GM12874 (cell line): ENCODE measurements at regions not wholly inside any gene's neighbourhood (a gene's known extent, or its start where the extent isn't known, plus 50 kb on each side); places are given as distances from the start of the nearest gene placed in this dataset.

Experiments
- TF ChIP-seq, protein P1 (sequence below): IDR thresholded peaks from 2 replicates; pipeline ENCODE4 v1.5.1; 2011; ENCODE audit warnings: low read depth, mild to moderate bottlenecking, control low read depth, low read length, moderate library complexity; ENCODE audit not compliant: insufficient read depth

DNA sequence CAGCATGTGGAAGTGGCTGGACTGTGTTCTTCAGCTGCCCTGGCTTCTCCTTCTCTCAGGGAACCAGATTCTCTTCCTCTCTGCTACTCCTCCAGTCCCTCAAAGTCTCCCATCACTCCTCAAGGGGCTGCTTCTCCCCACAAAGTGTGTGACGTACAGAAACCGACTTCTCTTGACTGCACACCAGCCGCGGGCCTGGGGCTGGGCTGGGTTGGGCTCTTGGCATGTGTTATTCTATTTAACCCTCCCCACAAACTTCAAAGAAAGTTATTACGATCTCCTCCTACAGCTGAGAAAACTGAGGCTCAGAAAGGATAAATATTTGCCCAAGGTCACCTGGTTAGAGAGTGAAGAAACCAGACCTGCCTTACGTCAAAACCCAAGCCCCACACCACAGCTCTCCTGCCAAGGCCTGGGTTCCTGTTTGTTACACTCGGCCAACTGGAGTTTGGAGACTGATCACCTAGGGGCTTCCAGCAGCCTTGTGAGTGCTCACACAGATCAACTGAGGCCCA is 269.0 kb downstream of the TFCP2L1 start:
- TF ChIP-seq, protein P1, sequence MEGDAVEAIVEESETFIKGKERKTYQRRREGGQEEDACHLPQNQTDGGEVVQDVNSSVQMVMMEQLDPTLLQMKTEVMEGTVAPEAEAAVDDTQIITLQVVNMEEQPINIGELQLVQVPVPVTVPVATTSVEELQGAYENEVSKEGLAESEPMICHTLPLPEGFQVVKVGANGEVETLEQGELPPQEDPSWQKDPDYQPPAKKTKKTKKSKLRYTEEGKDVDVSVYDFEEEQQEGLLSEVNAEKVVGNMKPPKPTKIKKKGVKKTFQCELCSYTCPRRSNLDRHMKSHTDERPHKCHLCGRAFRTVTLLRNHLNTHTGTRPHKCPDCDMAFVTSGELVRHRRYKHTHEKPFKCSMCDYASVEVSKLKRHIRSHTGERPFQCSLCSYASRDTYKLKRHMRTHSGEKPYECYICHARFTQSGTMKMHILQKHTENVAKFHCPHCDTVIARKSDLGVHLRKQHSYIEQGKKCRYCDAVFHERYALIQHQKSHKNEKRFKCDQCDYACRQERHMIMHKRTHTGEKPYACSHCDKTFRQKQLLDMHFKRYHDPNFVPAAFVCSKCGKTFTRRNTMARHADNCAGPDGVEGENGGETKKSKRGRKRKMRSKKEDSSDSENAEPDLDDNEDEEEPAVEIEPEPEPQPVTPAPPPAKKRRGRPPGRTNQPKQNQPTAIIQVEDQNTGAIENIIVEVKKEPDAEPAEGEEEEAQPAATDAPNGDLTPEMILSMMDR = no peak

DNA sequence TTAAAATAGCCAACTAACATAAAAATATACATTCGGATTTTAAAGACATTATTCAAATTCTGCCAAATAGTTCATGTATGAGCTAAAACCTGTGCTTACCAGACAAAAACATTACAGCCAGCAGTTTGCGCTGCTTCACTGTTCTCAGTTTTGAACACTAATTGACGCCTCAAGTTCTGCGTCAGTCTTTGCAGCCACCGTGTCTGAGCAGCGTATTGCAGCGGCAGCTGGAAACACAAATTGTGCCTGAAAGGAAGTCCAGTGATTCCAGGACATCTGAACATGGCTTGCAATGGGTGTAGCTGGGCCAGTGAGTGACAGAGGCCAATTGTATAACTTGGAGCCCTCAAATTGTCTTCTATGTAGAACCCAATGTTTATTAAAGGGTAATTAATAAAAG is 267.6 kb downstream of the TFCP2L1 start:
- TF ChIP-seq, protein P1 = no peak

DNA sequence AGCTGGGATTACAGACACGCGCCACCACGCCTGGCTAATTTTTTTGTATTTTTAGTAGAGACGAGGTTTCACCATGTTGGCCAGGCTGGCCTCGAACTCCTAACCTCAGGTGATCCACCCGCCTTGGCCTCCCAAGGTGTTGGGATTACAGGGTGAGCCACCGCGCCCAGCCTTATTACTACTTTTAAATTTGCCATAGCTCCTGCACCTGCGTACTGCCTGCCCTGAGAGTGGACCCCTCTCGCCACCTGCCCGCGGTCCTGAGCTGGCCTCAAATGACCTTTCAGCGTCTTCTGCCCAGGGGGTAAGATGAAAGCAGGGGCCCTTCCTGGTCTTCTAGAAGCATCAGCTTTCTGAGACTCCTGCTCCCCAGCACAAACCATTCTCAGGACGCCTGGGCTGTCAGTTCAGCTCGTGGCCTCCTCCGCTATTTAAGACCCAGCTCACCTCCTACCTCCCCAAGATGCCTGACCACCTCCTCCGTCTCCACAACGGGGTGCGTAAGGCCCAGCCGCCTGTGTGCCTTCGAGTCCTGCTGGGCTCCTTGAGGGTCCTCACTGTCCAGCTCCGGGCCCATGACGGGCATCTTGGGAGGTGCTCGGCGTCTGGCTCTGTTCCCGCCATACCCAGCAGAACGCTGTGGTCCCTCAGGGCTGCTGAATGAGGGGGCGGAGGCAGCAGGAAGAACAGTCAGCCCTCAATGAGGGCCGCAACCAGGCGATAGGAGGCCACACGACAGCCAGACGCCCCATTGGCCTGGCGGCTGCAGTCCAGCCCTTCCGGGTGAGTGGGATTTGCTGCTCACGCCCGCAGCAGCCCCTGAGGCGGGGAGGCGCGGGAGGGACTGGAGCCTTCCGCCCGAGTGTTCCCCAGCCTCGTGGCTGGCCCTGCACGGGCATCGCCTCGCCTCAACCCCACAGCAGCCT is 266.6 kb downstream of the TFCP2L1 start:
- TF ChIP-seq, protein P1 = no peak

DNA sequence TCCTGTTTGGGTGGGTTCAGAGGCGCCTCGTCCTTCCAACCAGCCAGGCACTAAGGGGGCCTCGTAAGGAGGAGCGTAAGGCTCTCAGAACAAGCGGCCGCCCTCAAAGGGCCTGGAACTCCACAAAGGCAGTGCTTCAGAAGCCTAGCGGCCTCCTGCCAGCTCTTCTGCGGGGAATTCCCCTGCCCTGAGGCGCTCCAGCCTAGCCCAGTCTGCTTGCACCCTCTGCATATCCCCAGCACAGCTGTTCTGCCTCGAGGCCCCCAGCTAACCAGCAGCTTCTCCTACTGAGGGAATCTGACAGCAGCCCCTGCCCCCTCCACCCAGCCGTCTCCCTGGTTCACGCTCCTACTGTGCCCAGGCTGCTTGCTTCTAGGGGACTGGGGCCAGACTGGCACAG is 265.9 kb downstream of the TFCP2L1 start:
- TF ChIP-seq, protein P1 = no peak

DNA sequence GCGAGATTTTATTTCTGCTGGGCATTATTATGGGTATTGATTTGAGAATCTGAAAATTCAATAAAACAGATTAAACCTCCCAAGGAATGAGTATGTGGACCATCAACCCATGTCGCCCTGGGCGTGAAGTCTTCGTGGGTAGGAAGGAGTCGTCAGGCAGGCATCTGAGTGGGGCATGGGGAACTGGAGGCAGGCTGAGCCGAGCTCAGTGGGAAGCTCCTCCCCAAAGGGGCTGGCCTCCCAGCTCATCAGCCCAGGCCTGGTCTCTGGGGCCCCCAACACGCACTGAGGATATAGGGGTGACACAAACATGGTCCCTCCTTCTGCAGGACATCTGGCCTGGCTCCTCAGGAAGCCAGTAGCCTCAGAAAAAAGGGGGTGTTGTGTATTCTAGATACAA is 265.2 kb downstream of the TFCP2L1 start:
- TF ChIP-seq, protein P1 = no peak

DNA sequence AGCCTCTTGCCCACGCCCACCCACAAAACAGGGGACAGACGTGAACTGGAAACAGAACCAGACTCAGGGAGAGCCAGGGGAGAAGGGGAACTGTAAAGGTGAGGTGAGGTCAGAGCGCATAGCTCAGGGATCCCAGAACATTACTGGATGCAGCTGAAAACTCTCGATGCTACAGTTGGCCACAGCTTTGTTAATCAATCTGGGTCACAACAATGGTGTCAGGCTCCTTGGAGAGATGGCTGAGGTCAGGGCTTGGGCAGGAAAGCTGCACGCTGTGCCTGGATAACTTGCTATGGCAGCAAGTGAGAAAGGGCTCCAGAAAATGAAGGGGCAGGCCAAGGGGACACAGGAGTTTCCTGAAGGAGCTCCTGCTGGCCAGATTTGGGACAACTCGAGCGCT is 263.3 kb downstream of the TFCP2L1 start:
- TF ChIP-seq, protein P1 = no peak

DNA sequence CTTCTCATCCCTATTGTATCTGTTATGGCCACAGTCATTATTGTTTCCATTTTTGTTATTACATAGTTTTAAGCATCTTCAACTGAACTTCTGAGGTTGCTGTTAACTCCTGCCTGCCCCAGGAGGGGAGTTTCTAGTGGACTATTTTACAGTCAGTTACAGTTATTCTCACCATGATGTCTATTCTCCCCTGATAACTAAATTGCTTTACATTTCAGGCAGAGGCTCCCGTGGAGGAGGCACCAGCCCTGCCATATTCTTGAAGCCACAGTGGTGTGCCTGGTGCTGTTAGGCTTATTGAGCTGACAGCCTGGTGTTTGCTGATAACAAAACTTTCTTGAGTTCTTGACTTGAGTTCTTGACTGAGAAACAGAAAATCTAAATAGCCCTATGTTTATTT is 256.4 kb downstream of the TFCP2L1 start:
- TF ChIP-seq, protein P1 = no peak
